Right atrium auricular region (tissue), 2 donors: ENCODE measurements at regions not wholly inside any gene's neighbourhood (a gene's known extent, or its start where the extent isn't known, plus 50 kb on each side); places are given as distances from the start of the nearest gene placed in this dataset.
A peak's percentile ranks its signal among the peaks of the same experiment; 100 is the strongest.

Experiments used
- DNase-seq: peaks from one replicate; pipeline ENCODE4 v3.0.0-alpha.2; 2019; ENCODE audit warnings: low spot score
- H3K27ac ChIP-seq, 2 donors: fragments of 200-600 bp; sonication (generic); 1 replicate in 1 of 2; 2 replicates in 1 of 2; pipeline ENCODE4 v1.5.1; 2016 to 2019
- H3K27me3 ChIP-seq, 2 donors: fragments of 200-600 bp; sonication (generic); one replicate each; pipeline versions ENCODE4 v1.5.1 to v1.6.0; 2017 to 2019
- H3K36me3 ChIP-seq: fragments of 200-600 bp; sonication (generic); one replicate; pipeline ENCODE4 v1.5.1; 2016
- H3K4me1 ChIP-seq, 2 donors: fragments of 200-600 bp; sonication (generic); one replicate each; pipeline versions ENCODE4 v1.5.1 to v1.6.0; 2017 to 2019
- H3K4me3 ChIP-seq, 2 donors: fragments of 200-600 bp; sonication (generic); 1 replicate in 1 of 2; 2 replicates in 1 of 2; pipeline ENCODE4 v1.5.1; 2017 to 2019; ENCODE audit warnings: mild to moderate bottlenecking in 1 of 2, moderate library complexity in 1 of 2
- H3K9me3 ChIP-seq, 2 donors: fragments of 200-600 bp; sonication (generic); one replicate each; pipeline ENCODE4 v1.5.1; 2019
- TF ChIP-seq, protein P1 (sequence below), 2 donors: fragments of 200-600 bp; sonication (generic); IDR thresholded peaks; one replicate each; pipeline ENCODE4 v1.5.1; 2019; ENCODE audit warnings: antibody characterized with exemption in 2 of 2

DNA sequence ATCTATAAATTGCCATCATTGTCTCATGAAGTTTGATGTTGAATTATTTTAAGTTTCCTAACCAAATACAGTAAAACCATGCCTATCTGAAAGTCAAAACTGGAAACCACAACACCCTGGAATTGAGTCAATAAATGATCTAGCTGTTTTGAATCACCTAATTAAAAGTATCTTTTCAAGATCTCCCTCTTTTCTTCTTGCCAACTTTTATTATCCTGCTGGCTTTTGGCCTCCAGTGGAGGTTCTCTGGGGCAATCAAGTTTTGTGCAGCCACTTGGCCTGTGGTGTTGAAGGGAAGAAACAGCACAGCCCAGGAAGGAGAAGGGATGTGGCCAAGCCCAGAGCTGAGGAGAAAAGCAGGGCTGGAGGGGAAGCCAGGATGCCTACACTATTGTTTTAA lies 255.4 kb downstream of the COG6 start:
- Histone ChIP-seq H3K4me1 (peaks cover 0 to 14% of the 10 kb centered on the region in 2 donors), H3K9me3 (no peaks in the 10 kb centered on the region), H3K27ac (peak overlapping the region in 1 of 2 donors; percentile 6), H3K36me3 (no peaks in the 10 kb centered on the region), H3K27me3 (no peaks in the 10 kb centered on the region), H3K4me3 (no peak overlapping the region)
- peak; percentile 65 for DNase-seq
- TF ChIP-seq, protein P1, sequence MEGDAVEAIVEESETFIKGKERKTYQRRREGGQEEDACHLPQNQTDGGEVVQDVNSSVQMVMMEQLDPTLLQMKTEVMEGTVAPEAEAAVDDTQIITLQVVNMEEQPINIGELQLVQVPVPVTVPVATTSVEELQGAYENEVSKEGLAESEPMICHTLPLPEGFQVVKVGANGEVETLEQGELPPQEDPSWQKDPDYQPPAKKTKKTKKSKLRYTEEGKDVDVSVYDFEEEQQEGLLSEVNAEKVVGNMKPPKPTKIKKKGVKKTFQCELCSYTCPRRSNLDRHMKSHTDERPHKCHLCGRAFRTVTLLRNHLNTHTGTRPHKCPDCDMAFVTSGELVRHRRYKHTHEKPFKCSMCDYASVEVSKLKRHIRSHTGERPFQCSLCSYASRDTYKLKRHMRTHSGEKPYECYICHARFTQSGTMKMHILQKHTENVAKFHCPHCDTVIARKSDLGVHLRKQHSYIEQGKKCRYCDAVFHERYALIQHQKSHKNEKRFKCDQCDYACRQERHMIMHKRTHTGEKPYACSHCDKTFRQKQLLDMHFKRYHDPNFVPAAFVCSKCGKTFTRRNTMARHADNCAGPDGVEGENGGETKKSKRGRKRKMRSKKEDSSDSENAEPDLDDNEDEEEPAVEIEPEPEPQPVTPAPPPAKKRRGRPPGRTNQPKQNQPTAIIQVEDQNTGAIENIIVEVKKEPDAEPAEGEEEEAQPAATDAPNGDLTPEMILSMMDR (IDR thresholded peaks at IDR 0.05) = no peak

DNA sequence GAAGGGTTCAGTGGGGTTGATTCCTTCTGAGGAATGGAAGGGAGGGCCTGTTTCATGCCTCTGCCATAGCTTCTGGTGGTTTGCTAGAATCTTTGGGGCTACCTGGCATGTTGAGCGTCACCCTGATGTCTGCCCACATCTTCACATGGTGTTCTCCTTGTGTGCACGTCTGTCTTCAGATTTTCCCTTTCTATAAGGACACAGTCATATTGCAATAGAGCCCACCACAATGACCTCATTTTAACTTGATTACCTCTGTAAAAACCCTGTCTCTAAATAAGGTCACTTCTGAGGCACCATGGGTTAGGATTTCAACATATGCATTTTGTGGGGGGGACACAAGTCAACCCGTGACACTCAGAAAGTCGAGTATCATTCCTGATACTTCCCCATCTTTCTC lies 257.9 kb downstream of the COG6 start:
- no peaks in the 10 kb centered on the region for H3K36me3 ChIP-seq
- no peak overlapping the region for H3K4me3 ChIP-seq
- H3K27me3 ChIP-seq = no peaks in the 10 kb centered on the region
- H3K9me3 ChIP-seq = no peaks in the 10 kb centered on the region
- peaks cover 0 to 14% of the 10 kb centered on the region in 2 donors for H3K4me1 ChIP-seq
- DNase-seq = no peak
- H3K27ac ChIP-seq = peak overlapping the region in 1 of 2 donors; percentile 55
- TF ChIP-seq, protein P1 (IDR thresholded peaks at IDR 0.05) = no peak

DNA sequence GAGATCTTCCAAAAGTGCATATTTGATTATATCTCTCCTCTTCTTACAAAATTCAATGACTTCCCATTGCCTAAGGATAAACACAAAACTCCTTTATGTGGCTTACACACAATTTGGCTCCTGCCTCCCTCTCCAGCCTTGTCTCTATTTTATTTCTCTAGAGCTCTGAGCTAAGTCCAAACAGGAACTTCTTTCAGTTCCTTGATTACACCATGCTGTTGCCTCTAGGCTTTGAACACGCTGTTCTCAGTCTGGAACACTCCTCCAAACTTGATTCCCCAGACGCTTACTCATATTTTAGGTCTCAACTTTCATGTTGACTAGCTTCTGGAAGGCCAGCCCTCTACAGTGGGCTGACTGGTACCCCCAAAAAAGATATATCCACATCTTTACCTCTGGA lies 258.5 kb downstream of the COG6 start:
- peaks cover 0 to 14% of the 10 kb centered on the region in 2 donors for H3K4me1 ChIP-seq
- TF ChIP-seq, protein P1 (IDR thresholded peaks at IDR 0.05) = no peak
- DNase-seq = peak; percentile 63
- H3K27ac ChIP-seq = peak overlapping the region; percentile 63 to 71
- H3K4me3 ChIP-seq = no peak overlapping the region
- no peaks in the 10 kb centered on the region for H3K9me3 ChIP-seq
- no peaks in the 10 kb centered on the region for H3K36me3 ChIP-seq
- no peaks in the 10 kb centered on the region for H3K27me3 ChIP-seq

DNA sequence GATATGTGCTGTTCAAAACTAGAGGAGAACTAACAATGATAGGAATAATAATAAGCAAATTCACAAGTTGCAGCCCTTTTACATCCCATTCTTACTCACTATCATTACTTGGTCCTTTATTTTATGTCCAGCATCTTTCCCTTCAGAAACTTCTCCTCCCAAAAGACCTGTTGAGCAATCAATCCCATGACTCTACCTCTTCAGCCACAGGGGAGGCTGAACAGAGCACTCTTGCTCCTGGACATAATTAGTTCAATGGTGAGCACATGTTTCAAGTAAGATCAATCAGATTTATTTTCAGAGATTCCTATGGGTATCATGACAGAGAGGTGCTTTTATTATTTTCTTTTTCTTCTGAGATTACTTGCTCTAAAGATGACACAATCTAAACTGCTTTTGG lies 260.0 kb downstream of the COG6 start:
- H3K4me1 ChIP-seq = peaks cover 0 to 9% of the 10 kb centered on the region in 2 donors
- no peaks in the 10 kb centered on the region for H3K36me3 ChIP-seq
- no peak for DNase-seq
- no peaks in the 10 kb centered on the region for H3K27me3 ChIP-seq
- TF ChIP-seq, protein P1 (IDR thresholded peaks at IDR 0.05) = no peak
- H3K9me3 ChIP-seq = no peaks in the 10 kb centered on the region
- no peak overlapping the region for H3K27ac ChIP-seq
- H3K4me3 ChIP-seq = no peak overlapping the region

DNA sequence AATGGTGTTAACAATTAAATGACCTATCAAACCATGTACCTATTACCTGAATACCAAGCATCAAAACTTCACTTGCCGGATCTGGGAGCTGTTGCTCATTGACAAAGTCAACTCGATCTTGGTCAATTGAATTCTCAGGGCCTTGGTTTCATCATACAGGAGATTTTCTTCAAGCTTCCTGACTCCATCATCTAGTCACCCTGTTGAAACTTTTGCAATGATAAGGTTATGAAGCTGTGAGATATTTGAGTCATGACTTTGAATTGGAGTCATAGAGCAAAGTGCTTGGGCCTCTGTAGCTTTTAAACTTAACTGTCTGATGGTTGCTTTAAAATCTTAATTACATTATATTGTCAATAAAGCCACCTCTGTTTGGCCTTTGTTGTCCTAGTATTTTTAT lies 260.9 kb downstream of the COG6 start:
- H3K36me3 ChIP-seq = no peaks in the 10 kb centered on the region
- H3K27ac ChIP-seq = no peak overlapping the region
- peaks cover 0 to 9% of the 10 kb centered on the region in 2 donors for H3K4me1 ChIP-seq
- H3K27me3 ChIP-seq = no peaks in the 10 kb centered on the region
- TF ChIP-seq, protein P1 (IDR thresholded peaks at IDR 0.05) = no peak
- no peak overlapping the region for H3K4me3 ChIP-seq
- H3K9me3 ChIP-seq = peaks cover 0 to under 1% of the 10 kb centered on the region in 2 donors
- DNase-seq = no peak

DNA sequence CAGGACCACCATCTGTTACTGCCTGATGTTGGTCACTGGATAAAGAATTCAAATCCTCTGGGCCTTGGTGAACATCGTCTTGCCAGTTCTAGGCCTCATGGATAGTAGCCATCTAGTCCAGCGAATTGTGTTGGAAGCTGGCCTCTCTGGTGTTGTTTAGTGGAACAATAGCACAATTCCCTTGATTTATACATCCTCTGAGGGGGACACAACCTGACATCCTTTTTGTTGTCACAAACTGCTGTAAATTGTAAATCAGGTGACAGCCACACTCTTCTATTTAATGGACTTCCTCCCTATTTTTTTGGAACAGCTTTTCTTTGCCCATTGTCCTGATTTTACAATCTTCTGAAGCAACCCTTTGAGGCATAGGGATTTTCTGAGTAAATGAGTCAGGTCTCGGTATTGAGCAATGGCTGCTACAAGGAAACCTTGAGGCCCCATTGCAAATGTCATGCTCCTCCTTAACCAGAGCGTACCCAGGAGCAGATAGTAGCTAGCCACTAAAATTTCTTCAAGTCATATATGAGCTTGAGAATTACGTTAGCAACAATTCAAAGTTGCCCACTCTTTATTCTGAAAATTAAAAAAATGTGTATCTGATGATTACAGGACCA lies 263.3 kb downstream of the COG6 start:
- no peak for DNase-seq

More for the DNA sequence above, 263.3 kb downstream of the COG6 start:
- H3K36me3 ChIP-seq = no peaks in the 10 kb centered on the region
- H3K27ac ChIP-seq = no peak overlapping the region
- H3K9me3 ChIP-seq = peaks cover 0 to 15% of the 10 kb centered on the region in 2 donors
- H3K4me3 ChIP-seq = no peak overlapping the region
- TF ChIP-seq, protein P1 (IDR thresholded peaks at IDR 0.05) = no peak
- H3K4me1 ChIP-seq = peaks cover 0 to 9% of the 10 kb centered on the region in 2 donors
- no peaks in the 10 kb centered on the region for H3K27me3 ChIP-seq
